OCI-LY3 (cell line): ENCODE measurements at regions not wholly inside any gene's neighbourhood (a gene's known extent, or its start where the extent isn't known, plus 50 kb on each side); places are given as distances from the start of the nearest gene placed in this dataset.

Experiments used
- H2AFZ ChIP-seq: fragments of 200-600, 300-600 bp; shearing (Covaris generic); 2 replicates; pipeline ENCODE4 v1.6.0; 2014; ENCODE audit warnings: antibody characterized with exemption, low read depth, low read length
- H3K27ac ChIP-seq: fragments of 200-600, 300-600 bp; sonication (generic); 2 replicates; pipeline ENCODE4 v1.5.1; 2014; ENCODE audit warnings: mild to moderate bottlenecking, low read length, moderate library complexity, mixed read lengths
- H3K27me3 ChIP-seq: fragments of 200-600, 300-600 bp; sonication (generic); 2 replicates; pipeline ENCODE4 v1.6.1; 2014; ENCODE audit warnings: low read depth, low read length, mixed read lengths
- H3K36me3 ChIP-seq: fragments of 200-600, 300-600 bp; sonication (generic); replicated peaks from 2 replicates; pipeline ENCODE3; 2014; ENCODE audit warnings: low read depth, low read length, mixed read lengths
- H3K4me1 ChIP-seq: fragments of 300-600, 200-600 bp; sonication (generic); 2 replicates; pipeline ENCODE4 v1.6.1; 2014; ENCODE audit warnings: low read length, mixed read lengths
- H3K4me2 ChIP-seq: fragments of 200-600, 300-600 bp; sonication (generic); 2 replicates; pipeline ENCODE4 v1.6.1; 2014; ENCODE audit warnings: low read length, mixed read lengths
- H3K4me3 ChIP-seq: fragments of 300-600, 200-600 bp; sonication (generic); 2 replicates; pipeline ENCODE4 v1.5.1; 2014; ENCODE audit warnings: antibody characterized with exemption, mild to moderate bottlenecking, low read length, moderate library complexity
- H3K79me2 ChIP-seq: fragments of 300-600, 200-600 bp; shearing (Covaris generic); 2 replicates; pipeline ENCODE4 v1.6.1; 2014; ENCODE audit warnings: mild to moderate bottlenecking, low read length, mixed read lengths
- H3K9ac ChIP-seq: fragments of 300-600, 200-600 bp; shearing (Covaris generic); 2 replicates; pipeline ENCODE4 v1.6.0; 2014; ENCODE audit warnings: mild to moderate bottlenecking, low read length, moderate library complexity
- H3K9me3 ChIP-seq: fragments of 200-600, 300-600 bp; shearing (Covaris generic); 2 replicates; pipeline ENCODE4 v1.6.1; 2014; ENCODE audit warnings: low read length, mixed read lengths; ENCODE audit not compliant: insufficient read depth
- H4K20me1 ChIP-seq: fragments of 200-600, 300-600 bp; sonication (generic); 2 replicates; pipeline ENCODE4 v1.6.1; 2016; ENCODE audit warnings: low read length, mixed read lengths; ENCODE audit not compliant: insufficient read depth
- CTCF ChIP-seq: fragments of 200-600, 300-600 bp; sonication (generic); IDR thresholded peaks from 2 replicates; pipeline ENCODE4 v1.5.1; 2014; ENCODE audit warnings: antibody characterized with exemption, low read length, low read depth
- EZH2phosphoT487 ChIP-seq: fragments of 200-600 bp; shearing (Covaris generic); IDR thresholded peaks from 2 replicates; pipeline ENCODE4 v1.6.1; 2018; ENCODE audit warnings: antibody characterized with exemption, mixed run types, low read depth

- Histone ChIP-seq H3K4me2 (no peak overlapping the region), H3K9me3 (no peaks in the 10 kb centered on the region), H3K4me3 (no peak overlapping the region), H2AFZ (no peak overlapping the region), H3K27me3 (no peaks in the 10 kb centered on the region), H4K20me1 (no peaks in the 10 kb centered on the region), H3K27ac (no peak overlapping the region), H3K36me3 (no peaks in the 10 kb centered on the region), H3K9ac (no peak overlapping the region), H3K79me2 (no peaks in the 10 kb centered on the region), H3K4me1 (no peaks in the 10 kb centered on the region)
- TF ChIP-seq EZH2phosphoT487 = no peak
- no peak for TF ChIP-seq CTCF
Observed at GRCh38 chr10:80730522-80730921, 192.8 kb downstream of the SH2D4B start.

GRCh38 chr10:80734589-80734988, 196.9 kb downstream of the SH2D4B start:
- H3K4me2 ChIP-seq = no peak overlapping the region
- no peaks in the 10 kb centered on the region for H3K4me1 ChIP-seq
- H3K9ac ChIP-seq = no peak overlapping the region
- no peaks in the 10 kb centered on the region for H3K36me3 ChIP-seq
- H3K79me2 ChIP-seq = no peaks in the 10 kb centered on the region
- H2AFZ ChIP-seq = no peak overlapping the region
- H3K9me3 ChIP-seq = no peaks in the 10 kb centered on the region
- no peaks in the 10 kb centered on the region for H3K27me3 ChIP-seq
- H3K27ac ChIP-seq = no peak overlapping the region
- no peak overlapping the region for H3K4me3 ChIP-seq
- no peaks in the 10 kb centered on the region for H4K20me1 ChIP-seq
- TF ChIP-seq CTCF = no peak
- no peak for TF ChIP-seq EZH2phosphoT487

- H3K79me2 ChIP-seq = no peaks in the 10 kb centered on the region
- H3K4me2 ChIP-seq = no peak overlapping the region
- H3K4me3 ChIP-seq = no peak overlapping the region
- H3K9me3 ChIP-seq = no peaks in the 10 kb centered on the region
- TF ChIP-seq EZH2phosphoT487 (no peak), CTCF (no peak)
- H3K9ac ChIP-seq = no peak overlapping the region
- no peaks in the 10 kb centered on the region for H4K20me1 ChIP-seq
- H2AFZ ChIP-seq = no peak overlapping the region
- H3K27ac ChIP-seq = no peak overlapping the region
- no peaks in the 10 kb centered on the region for H3K27me3 ChIP-seq
- no peaks in the 10 kb centered on the region for H3K36me3 ChIP-seq
- no peaks in the 10 kb centered on the region for H3K4me1 ChIP-seq
Observed at GRCh38 chr10:80737209-80737608, 199.5 kb downstream of the SH2D4B start.

GRCh38 chr10:80739328-80739727, 201.6 kb downstream of the SH2D4B start:
- Histone ChIP-seq H3K36me3 (no peaks in the 10 kb centered on the region), H3K4me2 (no peak overlapping the region), H2AFZ (no peak overlapping the region), H3K4me1 (no peaks in the 10 kb centered on the region), H4K20me1 (no peaks in the 10 kb centered on the region), H3K4me3 (no peak overlapping the region), H3K27ac (no peak overlapping the region), H3K9me3 (no peaks in the 10 kb centered on the region), H3K27me3 (no peaks in the 10 kb centered on the region), H3K9ac (no peak overlapping the region), H3K79me2 (no peaks in the 10 kb centered on the region)
- TF ChIP-seq EZH2phosphoT487 (no peak), CTCF (no peak)
